ENCODE measurements at regions not wholly inside any gene's neighbourhood (a gene's known extent, or its start where the extent isn't known, plus 50 kb on each side); places are given as distances from the start of the nearest gene placed in this dataset.
"Not testable (repeated sequence)": the region's sequence is repeated elsewhere in the genome, so short reads cannot be mapped to it uniquely, and the experiment has no call there.

- Histone ChIP-seq H3K27me3 (no peaks in the 10 kb centered on the region), H3K36me3 (no peaks in the 10 kb centered on the region), H3K27ac (no peak overlapping the region), H3K4me3 (no peak overlapping the region), H3K9me3 (no peaks in the 10 kb centered on the region), H3K4me1 (peaks cover 6% of the 10 kb centered on the region)
- no peak for ATAC-seq
- intact Hi-C loops (cut with DNase I) = loop anchor here (10.0 kb wide), 1 partner anchor 208 kb away; no protein-coding TSS in a partner anchor
- no peak for TF ChIP-seq CTCF (IDR thresholded peaks at IDR 0.05)
- no peak for DNase-seq
Observed at GRCh38 chr22:23382428-23383218, 197.5 kb downstream of the IGLL1 start.

- Histone ChIP-seq H3K4me1 (peaks cover 6% of the 10 kb centered on the region), H3K27ac (no peak overlapping the region), H3K36me3 (no peaks in the 10 kb centered on the region), H3K4me3 (no peak overlapping the region), H3K9me3 (no peaks in the 10 kb centered on the region), H3K27me3 (no peaks in the 10 kb centered on the region)
- TF ChIP-seq CTCF (IDR thresholded peaks at IDR 0.05) = no peak
- DNase-seq (no peak), ATAC-seq (no peak)
- intact Hi-C loops (cut with DNase I) = loop anchor here (10.0 kb wide), 1 partner anchor 207 kb away; no protein-coding TSS in a partner anchor
Observed at GRCh38 chr22:23381661-23382427, 198.2 kb downstream of the IGLL1 start.

GRCh38 chr22:23380911-23381310 lies 199.2 kb downstream of the IGLL1 start:
- H3K27me3 ChIP-seq = no peaks in the 10 kb centered on the region
- no peak overlapping the region for H3K27ac ChIP-seq
- intact Hi-C loops (cut with DNase I) = loop anchor here (10.0 kb wide), 1 partner anchor 206 kb away; no protein-coding TSS in a partner anchor
- no peak overlapping the region for H3K4me3 ChIP-seq
- ATAC-seq = no peak
- H3K36me3 ChIP-seq = no peaks in the 10 kb centered on the region
- H3K9me3 ChIP-seq = no peaks in the 10 kb centered on the region
- no peak for DNase-seq
- no peak for TF ChIP-seq CTCF (IDR thresholded peaks at IDR 0.05)
- peaks cover 6% of the 10 kb centered on the region for H3K4me1 ChIP-seq

GRCh38 chr22:23380230-23380573 lies 199.9 kb downstream of the IGLL1 start:
- no peak overlapping the region for H3K27ac ChIP-seq
- intact Hi-C loops (cut with DNase I) = loop anchor here (10.0 kb wide), 1 partner anchor 205 kb away; no protein-coding TSS in a partner anchor
- peaks cover 6% of the 10 kb centered on the region for H3K4me1 ChIP-seq
- H3K4me3 ChIP-seq = no peak overlapping the region
- H3K36me3 ChIP-seq = no peaks in the 10 kb centered on the region
- TF ChIP-seq CTCF (IDR thresholded peaks at IDR 0.05) = no peak
- no peaks in the 10 kb centered on the region for H3K9me3 ChIP-seq
- no peaks in the 10 kb centered on the region for H3K27me3 ChIP-seq
- DNase-seq (no peak), ATAC-seq (no peak)

- H3K9me3 ChIP-seq, H3K36me3 ChIP-seq, DNase-seq, ATAC-seq, H3K4me3 ChIP-seq, H3K27me3 ChIP-seq, H3K4me1 ChIP-seq, H3K27ac ChIP-seq: not testable (repeated sequence)
- intact Hi-C loops (cut with DNase I) = loop anchor here (10.0 kb wide), 1 partner anchor 205 kb away; no protein-coding TSS in a partner anchor
Observed at GRCh38 chr22:23379540-23380229, 199.4 kb downstream of the BCR start.

All from upper lobe of right lung (tissue), 1 donor.